ENCODE measurements at regions not wholly inside any gene's neighbourhood (a gene's known extent, or its start where the extent isn't known, plus 50 kb on each side); places are given as distances from the start of the nearest gene placed in this dataset.

DNA sequence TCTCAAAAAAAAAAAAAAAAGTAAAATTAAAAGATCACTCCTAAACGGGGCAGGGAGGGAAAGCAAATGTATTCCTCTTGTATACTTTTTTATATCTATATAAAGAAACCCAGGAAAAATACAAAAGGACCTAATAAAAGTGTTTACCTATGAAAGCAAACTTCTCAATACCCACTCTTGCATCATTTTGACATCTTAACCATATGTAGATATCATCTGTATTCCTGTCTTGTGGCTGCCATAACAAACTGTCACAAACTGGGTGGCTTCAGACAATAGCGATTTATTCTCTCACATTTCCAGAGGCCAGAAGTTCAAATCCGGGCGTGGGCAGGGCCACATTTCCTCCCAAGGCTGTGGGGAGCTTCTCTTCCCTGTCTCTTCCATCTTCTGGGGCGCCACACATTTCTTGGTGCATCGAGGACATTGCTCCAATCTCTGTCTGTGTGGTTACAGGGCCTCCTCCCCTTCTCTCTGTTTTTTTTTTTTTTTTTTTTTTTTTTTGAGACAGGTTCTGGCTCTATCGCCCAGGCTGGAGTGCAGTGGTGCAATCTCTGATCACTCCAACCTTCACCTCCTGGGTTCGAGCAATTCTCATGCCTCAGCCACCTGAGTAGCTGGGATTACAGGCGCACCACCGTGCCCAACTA, 58.4 kb upstream of the IL17B start:
- TF ChIP-seq, protein P1, sequence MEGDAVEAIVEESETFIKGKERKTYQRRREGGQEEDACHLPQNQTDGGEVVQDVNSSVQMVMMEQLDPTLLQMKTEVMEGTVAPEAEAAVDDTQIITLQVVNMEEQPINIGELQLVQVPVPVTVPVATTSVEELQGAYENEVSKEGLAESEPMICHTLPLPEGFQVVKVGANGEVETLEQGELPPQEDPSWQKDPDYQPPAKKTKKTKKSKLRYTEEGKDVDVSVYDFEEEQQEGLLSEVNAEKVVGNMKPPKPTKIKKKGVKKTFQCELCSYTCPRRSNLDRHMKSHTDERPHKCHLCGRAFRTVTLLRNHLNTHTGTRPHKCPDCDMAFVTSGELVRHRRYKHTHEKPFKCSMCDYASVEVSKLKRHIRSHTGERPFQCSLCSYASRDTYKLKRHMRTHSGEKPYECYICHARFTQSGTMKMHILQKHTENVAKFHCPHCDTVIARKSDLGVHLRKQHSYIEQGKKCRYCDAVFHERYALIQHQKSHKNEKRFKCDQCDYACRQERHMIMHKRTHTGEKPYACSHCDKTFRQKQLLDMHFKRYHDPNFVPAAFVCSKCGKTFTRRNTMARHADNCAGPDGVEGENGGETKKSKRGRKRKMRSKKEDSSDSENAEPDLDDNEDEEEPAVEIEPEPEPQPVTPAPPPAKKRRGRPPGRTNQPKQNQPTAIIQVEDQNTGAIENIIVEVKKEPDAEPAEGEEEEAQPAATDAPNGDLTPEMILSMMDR (IDR thresholded peaks at IDR 0.05) = no peak
- TF ChIP-seq POLR2A (IDR thresholded peaks at IDR 0.05) = no peak
